Loucy (cell line): ENCODE measurements at regions not wholly inside any gene's neighbourhood (a gene's known extent, or its start where the extent isn't known, plus 50 kb on each side); places are given as distances from the start of the nearest gene placed in this dataset.

Experiments used
- CTCF ChIP-seq: fragments of 200-600 bp; sonication (generic); conservative IDR thresholded peaks from 2 replicates; pipeline ENCODE4 v1.5.1; 2014; ENCODE audit warnings: mild to moderate bottlenecking, antibody characterized with exemption, low read length
- EZH2phosphoT487 ChIP-seq: fragments of 200-600 bp; IDR thresholded peaks from 2 replicates; pipeline ENCODE4 v1.6.1; 2018; ENCODE audit warnings: antibody characterized with exemption, mild to moderate bottlenecking, moderate library complexity, borderline replicate concordance

GRCh38 chr7:12812111-12812510, 124.7 kb downstream of the ARL4A start:
- TF ChIP-seq CTCF (no peak), EZH2phosphoT487 (no peak)
